ENCODE measurements at regions not wholly inside any gene's neighbourhood (a gene's known extent, or its start where the extent isn't known, plus 50 kb on each side); places are given as distances from the start of the nearest gene placed in this dataset.

DNA sequence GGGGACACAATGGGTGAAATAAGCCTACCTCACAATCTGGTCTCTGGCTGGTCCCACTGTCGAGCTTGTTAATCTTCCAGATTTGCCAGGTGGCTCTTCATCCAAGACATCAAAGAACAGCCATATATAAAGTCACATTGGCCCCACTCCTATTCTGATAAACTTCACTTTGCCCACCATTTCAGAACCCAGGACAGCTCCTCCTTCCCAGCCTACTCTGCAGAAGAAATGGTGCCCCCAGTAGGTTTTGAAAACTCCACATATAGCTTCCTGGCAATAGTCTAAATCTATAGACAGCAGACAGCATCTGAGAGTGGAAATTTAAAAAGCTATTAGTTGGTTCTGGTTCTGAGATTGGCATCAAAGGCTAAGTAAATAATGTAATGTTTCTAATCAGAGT lies 143.1 kb upstream of the PCSK2 start:
- Histone ChIP-seq H3K9me1 (replicated peaks; ENCODE audit: control insufficient read depth, extremely low read depth, insufficient read depth, low read length) (no peaks in the 10 kb centered on the region), H3K9me3 (replicated peaks; ENCODE audit: control insufficient read depth, insufficient read depth, low read length) (peaks cover 2% of the 10 kb centered on the region), H3K27me3 (ENCODE audit: control insufficient read depth in 2 of 2, insufficient read depth in 2 of 2, low read length in 2 of 2) (no peaks in the 10 kb centered on the region), H2AFZ (ENCODE audit: low read depth, low read length) (no peak overlapping the region), H3K9ac (replicated peaks; ENCODE audit: extremely low read depth, insufficient read depth, low read length) (no peak overlapping the region), H3K27ac (ENCODE audit: insufficient read depth, low read depth, low read length) (no peak overlapping the region), H3K4me3 (replicated peaks in 1 of 3; ENCODE audit: insufficient read depth in 1 of 3, low read depth in 1 of 3, low read length in 3 of 3) (no peak overlapping the region), H4K20me1 (replicated peaks; ENCODE audit: control insufficient read depth, extremely low read depth, insufficient read depth, low read length) (no peaks in the 10 kb centered on the region), H3K36me3 (ENCODE audit: control insufficient read depth in 2 of 2, extremely low read depth in 1 of 2, insufficient read depth in 2 of 2, low read length in 2 of 2) (no peaks in the 10 kb centered on the region), H3K4me1 (ENCODE audit: control insufficient read depth, extremely low read depth, insufficient read depth, low read length) (no peaks in the 10 kb centered on the region), H3K4me2 (ENCODE audit: insufficient read depth, low read length) (no peak overlapping the region), H3K79me2 (ENCODE audit: control insufficient read depth, insufficient read depth, low read length) (no peaks in the 10 kb centered on the region)
- no TSS peak for BruUV-seq (replicated peaks)
- intact Hi-C loops (cut with micrococcal nuclease) = no loop called here
- ChIA-PET POLR2A (no interaction called here), CTCF (no interaction called here)
- no peak for DNase-seq (ENCODE audit: low read depth, low spot score)
- FAIRE-seq = no peak
- TF ChIP-seq JUN (IDR thresholded peaks at IDR 0.05; ENCODE audit: borderline replicate concordance, insufficient read depth, insufficient read length, low read depth) (no peak), POLR2A (IDR thresholded peaks at IDR 0.05; ENCODE audit: low read depth, low read length) (no peak), GATA2 (IDR thresholded peaks at IDR 0.05; ENCODE audit: insufficient read depth, insufficient read length, low read depth, low read length) (no peak), MYC (IDR thresholded peaks at IDR 0.05; ENCODE audit: low read depth, low read length) (no peak)
- TF ChIP-seq, protein P1, sequence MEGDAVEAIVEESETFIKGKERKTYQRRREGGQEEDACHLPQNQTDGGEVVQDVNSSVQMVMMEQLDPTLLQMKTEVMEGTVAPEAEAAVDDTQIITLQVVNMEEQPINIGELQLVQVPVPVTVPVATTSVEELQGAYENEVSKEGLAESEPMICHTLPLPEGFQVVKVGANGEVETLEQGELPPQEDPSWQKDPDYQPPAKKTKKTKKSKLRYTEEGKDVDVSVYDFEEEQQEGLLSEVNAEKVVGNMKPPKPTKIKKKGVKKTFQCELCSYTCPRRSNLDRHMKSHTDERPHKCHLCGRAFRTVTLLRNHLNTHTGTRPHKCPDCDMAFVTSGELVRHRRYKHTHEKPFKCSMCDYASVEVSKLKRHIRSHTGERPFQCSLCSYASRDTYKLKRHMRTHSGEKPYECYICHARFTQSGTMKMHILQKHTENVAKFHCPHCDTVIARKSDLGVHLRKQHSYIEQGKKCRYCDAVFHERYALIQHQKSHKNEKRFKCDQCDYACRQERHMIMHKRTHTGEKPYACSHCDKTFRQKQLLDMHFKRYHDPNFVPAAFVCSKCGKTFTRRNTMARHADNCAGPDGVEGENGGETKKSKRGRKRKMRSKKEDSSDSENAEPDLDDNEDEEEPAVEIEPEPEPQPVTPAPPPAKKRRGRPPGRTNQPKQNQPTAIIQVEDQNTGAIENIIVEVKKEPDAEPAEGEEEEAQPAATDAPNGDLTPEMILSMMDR (IDR thresholded peaks at IDR 0.05; ENCODE audit: extremely low read depth in 1 of 2, insufficient read depth in 1 of 2, low read depth in 1 of 2, low read length in 2 of 2) = no peak
- dilution Hi-C loops (cut with MboI; ENCODE audit: extremely low pct_ligation_motif_present, low sequenced_read_pairs) = no loop called here

DNA sequence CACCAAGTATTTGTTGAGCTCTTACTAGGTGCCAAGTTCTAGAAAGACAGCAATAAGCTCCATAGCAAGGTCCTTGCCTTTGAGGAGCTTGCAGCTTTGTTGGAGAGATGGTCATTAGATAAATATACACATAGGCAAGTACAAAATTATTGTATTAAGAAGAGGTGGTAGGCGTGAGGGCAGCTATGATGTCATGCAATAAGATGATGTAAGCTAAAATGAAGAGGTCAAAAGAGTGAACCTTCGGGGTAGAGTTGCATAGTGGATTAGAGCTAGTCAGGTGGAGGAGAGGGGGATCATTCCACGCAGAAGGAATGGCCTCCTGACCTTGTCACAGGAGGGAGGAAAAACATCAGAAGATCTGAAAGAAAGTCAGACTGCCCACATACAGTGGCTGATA lies 141.9 kb upstream of the PCSK2 start:
- no peaks in the 10 kb centered on the region for H3K36me3 ChIP-seq (ENCODE audit: control insufficient read depth in 2 of 2, extremely low read depth in 1 of 2, insufficient read depth in 2 of 2, low read length in 2 of 2)
- H3K27ac ChIP-seq (ENCODE audit: insufficient read depth, low read depth, low read length) = no peak overlapping the region
- intact Hi-C loops (cut with micrococcal nuclease) = no loop called here
- no peak for FAIRE-seq
- H2AFZ ChIP-seq (ENCODE audit: low read depth, low read length) = no peak overlapping the region
- dilution Hi-C loops (cut with MboI; ENCODE audit: extremely low pct_ligation_motif_present, low sequenced_read_pairs) = no loop called here
- H3K27me3 ChIP-seq (ENCODE audit: control insufficient read depth in 2 of 2, insufficient read depth in 2 of 2, low read length in 2 of 2) = no peaks in the 10 kb centered on the region
- TF ChIP-seq, protein P2, sequence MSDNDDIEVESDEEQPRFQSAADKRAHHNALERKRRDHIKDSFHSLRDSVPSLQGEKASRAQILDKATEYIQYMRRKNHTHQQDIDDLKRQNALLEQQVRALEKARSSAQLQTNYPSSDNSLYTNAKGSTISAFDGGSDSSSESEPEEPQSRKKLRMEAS (IDR thresholded peaks at IDR 0.05; ENCODE audit: insufficient read depth, insufficient read length) = no peak
- no peak for TF ChIP-seq GATA2 (IDR thresholded peaks at IDR 0.05; ENCODE audit: insufficient read depth, insufficient read length, low read depth, low read length)
- no peak for TF ChIP-seq FOS (IDR thresholded peaks at IDR 0.05; ENCODE audit: borderline replicate concordance, insufficient read depth, low read length)
- TF ChIP-seq POLR2A (IDR thresholded peaks at IDR 0.05; ENCODE audit: low read depth, low read length) = no peak
- no peak for TF ChIP-seq POLR2AphosphoS5 (IDR thresholded peaks at IDR 0.05; ENCODE audit: insufficient read depth, low read depth, low read length)
- TF ChIP-seq EZH2 (IDR thresholded peaks at IDR 0.05; ENCODE audit: borderline replicate concordance, low read depth, low read length, severe bottlenecking) = no peak
- no peak for TF ChIP-seq MYC (IDR thresholded peaks at IDR 0.05; ENCODE audit: low read depth, low read length)
- TF ChIP-seq JUN (IDR thresholded peaks at IDR 0.05; ENCODE audit: borderline replicate concordance, insufficient read depth, insufficient read length, low read depth) = no peak
- TF ChIP-seq, protein P1 (IDR thresholded peaks at IDR 0.05; ENCODE audit: extremely low read depth in 1 of 2, insufficient read depth in 1 of 2, low read depth in 1 of 2, low read length in 2 of 2) = no peak
- no peak overlapping the region for H3K4me2 ChIP-seq (ENCODE audit: insufficient read depth, low read length)
- no TSS peak for BruUV-seq (replicated peaks)
- H3K79me2 ChIP-seq (ENCODE audit: control insufficient read depth, insufficient read depth, low read length) = no peaks in the 10 kb centered on the region
- ChIA-PET POLR2A (no interaction called here), CTCF (no interaction called here)
- H3K9me3 ChIP-seq (replicated peaks; ENCODE audit: control insufficient read depth, insufficient read depth, low read length) = no peaks in the 10 kb centered on the region
- no peak overlapping the region for H3K9ac ChIP-seq (replicated peaks; ENCODE audit: extremely low read depth, insufficient read depth, low read length)
- no peaks in the 10 kb centered on the region for H3K9me1 ChIP-seq (replicated peaks; ENCODE audit: control insufficient read depth, extremely low read depth, insufficient read depth, low read length)
- H3K4me1 ChIP-seq (ENCODE audit: control insufficient read depth, extremely low read depth, insufficient read depth, low read length) = no peaks in the 10 kb centered on the region
- H3K4me3 ChIP-seq (replicated peaks in 1 of 3; ENCODE audit: insufficient read depth in 1 of 3, low read depth in 1 of 3, low read length in 3 of 3) = no peak overlapping the region
- no peaks in the 10 kb centered on the region for H4K20me1 ChIP-seq (replicated peaks; ENCODE audit: control insufficient read depth, extremely low read depth, insufficient read depth, low read length)
- no peak for DNase-seq (ENCODE audit: low read depth, low spot score)
